Gastroesophageal sphincter (tissue), 3 donors: ENCODE measurements at regions not wholly inside any gene's neighbourhood (a gene's known extent, or its start where the extent isn't known, plus 50 kb on each side); places are given as distances from the start of the nearest gene placed in this dataset.

Experiments used
- CTCF ChIP-seq, 4 experiments: fragments of 200-600 bp in 2 of 4; fragments of 450-650 bp in 2 of 4; sonication (generic) in 1 of 4; IDR thresholded peaks; one replicate each; pipeline ENCODE4 v1.5.1; 2017 to 2019; ENCODE audit warnings: antibody characterized with exemption in 4 of 4, mild to moderate bottlenecking in 2 of 4, moderate library complexity in 2 of 4
- POLR2A ChIP-seq, 2 donors: fragments of 450-650 bp; IDR thresholded peaks; one replicate each; pipeline ENCODE4 v1.6.1; 2017; ENCODE audit warnings: antibody characterized with exemption in 2 of 2, mild to moderate bottlenecking in 2 of 2, moderate library complexity in 1 of 2
- POLR2AphosphoS5 ChIP-seq: sonication (generic); formaldehyde crosslinking; IDR thresholded peaks from one replicate; pipeline ENCODE4 v1.6.1; 2017; ENCODE audit warnings: antibody characterized with exemption

- TF ChIP-seq POLR2A (IDR thresholded peaks at IDR 0.05) (no peak), CTCF (IDR thresholded peaks at IDR 0.05) (no peak), POLR2AphosphoS5 (no peak)
Observed at GRCh38 chr6:19270616-19271015, 566.6 kb upstream of the ID4 start.
